GM18519 (cell line): ENCODE measurements at regions not wholly inside any gene's neighbourhood (a gene's known extent, or its start where the extent isn't known, plus 50 kb on each side); places are given as distances from the start of the nearest gene placed in this dataset.
A peak's percentile ranks its signal among the peaks of the same experiment; 100 is the strongest.

Experiments
- ATAC-seq: cut with Tn5 transposase; IDR thresholded peaks from one replicate; pipeline ENCODE4 v1.9.1; 2021; ENCODE audit warnings: mild to moderate bottlenecking, moderate library complexity; ENCODE audit not compliant: unreplicated experiment, low FRiP score

GRCh38 chr11:27861706-27862430 lies 161.6 kb upstream of the BDNF start:
- no peak for ATAC-seq

DNA sequence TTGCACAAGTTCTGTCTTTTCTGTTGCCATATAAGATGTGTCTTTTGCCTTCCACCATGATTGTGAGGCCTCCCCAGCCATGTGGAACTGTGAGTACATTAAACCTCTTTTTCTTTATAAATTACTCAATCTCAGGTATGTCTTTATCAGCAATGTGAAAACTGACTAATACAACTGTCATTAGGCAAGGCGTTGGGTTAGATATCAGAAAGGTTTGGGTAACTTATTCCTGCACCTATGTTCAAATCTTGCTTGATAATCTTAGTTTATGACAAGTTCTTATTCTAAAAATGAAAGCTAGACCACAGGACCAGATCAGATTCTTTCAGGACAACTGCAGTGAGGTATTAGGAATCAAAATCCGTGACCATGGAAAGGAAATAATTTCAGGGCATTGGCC lies 160.6 kb upstream of the BDNF start:
- ATAC-seq: no peak

DNA sequence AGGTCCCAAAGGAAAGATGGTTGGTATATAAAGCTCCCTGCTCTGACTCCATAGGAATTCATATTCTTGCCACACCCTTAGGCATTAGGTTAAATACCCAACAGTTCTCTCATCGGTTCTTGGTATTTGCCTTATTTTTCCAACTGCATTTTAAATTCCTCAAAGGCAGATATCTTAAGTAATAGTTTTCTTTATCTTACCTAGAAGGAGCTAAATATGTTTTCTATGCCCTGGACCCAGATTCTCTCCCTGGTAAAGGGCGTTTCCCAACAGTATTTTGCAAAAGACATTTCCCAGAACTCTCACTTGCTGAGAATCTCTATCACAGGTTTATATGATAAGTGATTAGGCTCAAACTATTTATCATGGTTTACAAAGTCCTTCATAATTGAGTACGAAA lies 158.6 kb upstream of the BDNF start:
- no peak for ATAC-seq

DNA sequence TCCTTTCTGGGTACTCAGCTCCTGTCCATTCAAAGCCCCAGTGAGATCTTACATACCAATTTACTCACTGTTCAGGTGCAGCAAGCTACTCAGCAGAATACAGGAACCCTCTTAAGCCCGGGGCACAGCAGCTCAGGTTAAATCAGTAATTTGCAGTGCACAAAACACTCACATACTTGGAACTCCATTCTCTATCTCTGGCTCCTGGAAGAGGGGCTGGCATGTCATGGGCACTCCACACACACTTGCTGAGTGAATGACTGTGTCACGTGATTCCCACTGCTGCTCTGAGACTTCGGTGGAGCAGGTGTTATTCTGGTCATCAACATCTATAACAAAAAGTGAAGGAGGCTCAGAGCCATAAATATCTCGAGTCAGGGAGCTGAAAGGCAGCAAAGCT lies 157.3 kb upstream of the BDNF start:
- no peak for ATAC-seq

DNA sequence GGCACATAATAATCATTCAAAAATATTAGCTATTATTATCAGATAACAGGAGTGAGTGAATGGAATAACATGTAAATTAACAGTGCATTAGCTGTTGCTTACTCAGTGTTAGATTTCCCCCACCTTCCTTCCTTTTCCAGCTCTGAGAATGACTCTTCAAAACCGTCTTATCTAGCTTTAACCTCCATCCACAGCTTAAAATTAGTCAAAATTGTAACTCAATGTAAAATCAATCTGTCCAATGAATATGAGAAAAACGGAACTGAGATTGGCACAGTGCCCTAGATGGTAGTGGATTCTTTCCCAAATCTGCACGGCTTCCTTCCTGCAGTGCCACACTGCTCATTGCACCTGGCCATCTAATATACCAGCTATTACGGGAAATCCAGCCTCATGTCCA lies 156.8 kb upstream of the BDNF start:
- ATAC-seq: no peak

- ATAC-seq: no peak
These were observed 148.2 kb upstream of the BDNF start for GRCh38 chr11:27848423-27848822.

DNA sequence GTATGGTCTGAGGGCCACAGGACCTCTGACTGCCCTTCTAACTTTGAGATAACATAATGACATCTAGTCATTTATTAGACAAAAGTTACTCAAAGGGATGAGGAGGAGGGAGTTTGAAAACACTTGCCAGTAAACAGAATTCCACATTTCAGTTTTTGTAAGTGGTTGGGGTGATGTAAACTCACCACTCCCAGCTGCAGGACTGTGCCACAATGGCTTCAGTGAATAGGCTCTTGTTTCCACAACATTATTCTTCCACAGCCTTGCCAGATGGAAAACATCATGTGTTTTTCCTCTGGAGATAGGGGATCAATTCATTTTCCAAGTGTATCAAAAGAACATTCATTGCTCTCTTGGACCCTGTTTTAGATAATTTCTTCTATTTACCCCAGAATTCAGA lies 147.2 kb upstream of the BDNF start:
- ATAC-seq: no peak

- no peak for ATAC-seq
These were observed 142.0 kb upstream of the BDNF start for GRCh38 chr11:27842290-27842689.

GRCh38 chr11:27841023-27841422 lies 140.8 kb upstream of the BDNF start:
- ATAC-seq: no peak

DNA sequence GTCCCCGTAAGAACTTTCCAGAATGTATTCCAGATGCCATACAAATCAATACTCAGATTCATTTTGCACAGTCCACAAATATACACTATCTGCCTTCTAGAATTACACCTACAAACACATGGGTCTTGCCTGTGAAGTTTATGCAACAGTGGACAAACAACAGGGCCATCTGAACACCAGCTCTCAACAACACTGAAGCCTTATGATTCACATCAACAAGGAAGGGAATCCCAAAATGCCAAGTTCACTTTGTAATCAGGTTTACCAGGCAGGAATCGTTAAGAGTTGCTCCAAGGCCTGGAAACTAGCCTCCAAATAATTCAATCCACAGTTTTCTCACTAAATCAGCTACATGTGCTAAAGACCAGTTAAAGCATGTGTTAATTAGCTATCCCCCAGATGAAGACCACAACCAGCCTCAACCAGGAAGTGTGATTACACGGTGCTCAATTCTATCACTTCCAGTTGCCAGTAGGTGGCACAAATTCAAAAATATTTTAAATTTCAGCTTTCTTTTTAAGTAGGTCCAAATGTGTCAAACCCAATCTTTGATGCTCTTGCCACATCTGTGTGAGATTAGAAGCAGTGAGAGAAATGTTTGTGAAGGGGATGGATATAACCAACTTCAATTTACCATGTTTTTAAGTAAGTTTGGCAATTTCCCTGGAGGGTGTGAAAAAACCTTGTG lies 139.1 kb upstream of the BDNF start:
- ATAC-seq: no peak

GRCh38 chr11:27838674-27839073 lies 138.4 kb upstream of the BDNF start:
- ATAC-seq: no peak

GRCh38 chr11:27837895-27838563 lies 137.8 kb upstream of the BDNF start:
- peak; percentile 74 for ATAC-seq

GRCh38 chr11:27830206-27830605 lies 130.0 kb upstream of the BDNF start:
- ATAC-seq: no peak

GRCh38 chr11:27820249-27820648 lies 120.0 kb upstream of the BDNF start:
- no peak for ATAC-seq

DNA sequence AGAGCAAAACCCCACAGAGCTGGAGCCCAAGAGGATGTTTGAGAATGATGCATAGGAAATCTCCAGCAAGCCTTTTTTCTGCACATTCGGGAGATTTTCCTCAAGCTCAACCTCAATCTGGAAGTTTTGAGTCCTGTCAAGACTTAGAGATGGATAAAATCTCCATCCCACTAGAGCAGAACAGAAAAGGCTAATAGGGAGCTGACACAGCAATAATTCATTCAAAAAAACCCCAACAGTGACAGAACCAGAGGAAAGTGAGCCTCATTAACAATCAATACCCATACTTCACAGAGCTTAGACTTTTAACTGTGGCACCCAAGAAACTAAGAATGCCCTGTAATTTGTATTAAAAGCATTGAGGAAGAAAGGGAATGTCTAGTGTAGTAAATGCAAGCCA lies 115.9 kb upstream of the BDNF start:
- ATAC-seq: no peak

- ATAC-seq: no peak
These were observed 112.1 kb upstream of the BDNF start for GRCh38 chr11:27812341-27812740.

- no peak for ATAC-seq
These were observed 107.3 kb upstream of the BDNF start for GRCh38 chr11:27807596-27807995.

DNA sequence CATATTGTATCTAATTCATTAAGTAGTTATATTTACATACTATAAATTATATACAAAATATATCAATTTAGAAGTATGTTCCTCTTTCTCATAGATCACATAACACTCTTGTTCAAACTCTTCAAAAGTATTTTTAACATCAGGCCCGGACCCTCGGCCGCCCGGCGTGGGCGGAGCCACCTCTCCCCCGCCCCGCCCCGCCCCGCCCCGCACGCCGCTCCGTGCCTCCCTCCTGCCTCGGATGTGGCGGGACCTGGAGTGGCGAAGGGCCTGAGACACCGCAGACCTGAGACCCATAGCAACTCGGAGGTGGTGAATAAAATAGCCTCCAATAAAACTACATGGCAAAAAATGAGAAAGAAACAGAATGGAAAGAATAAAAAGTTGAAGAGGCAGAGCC lies 105.9 kb upstream of the BDNF start:
- ATAC-seq: no peak

GRCh38 chr11:27795955-27796861 lies 96.0 kb upstream of the BDNF start:
- no peak for ATAC-seq

GRCh38 chr11:27786864-27787263 lies 86.6 kb upstream of the BDNF start:
- no peak for ATAC-seq

DNA sequence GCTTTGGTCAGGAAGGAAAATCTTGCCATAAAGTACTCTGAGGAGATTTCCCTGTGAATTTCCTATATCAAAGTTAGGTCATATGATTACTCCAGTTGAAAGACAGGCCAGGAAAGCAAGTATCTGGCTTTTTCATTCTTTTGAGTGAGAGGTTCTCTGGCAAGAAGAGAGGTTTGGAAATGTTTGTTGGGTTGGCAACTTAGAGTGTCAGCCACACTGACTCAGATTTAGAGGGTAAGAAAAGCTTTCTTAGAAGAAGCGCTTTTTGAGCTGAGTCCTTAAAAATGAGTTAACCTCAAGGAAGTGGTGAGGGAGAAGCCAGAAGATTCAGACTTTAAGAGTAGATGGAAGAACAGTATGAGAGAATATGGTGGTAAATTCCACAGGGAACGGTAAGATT lies 86.1 kb upstream of the BDNF start:
- ATAC-seq: no peak
